ENCODE measurements at regions not wholly inside any gene's neighbourhood (a gene's known extent, or its start where the extent isn't known, plus 50 kb on each side); places are given as distances from the start of the nearest gene placed in this dataset.

DNA sequence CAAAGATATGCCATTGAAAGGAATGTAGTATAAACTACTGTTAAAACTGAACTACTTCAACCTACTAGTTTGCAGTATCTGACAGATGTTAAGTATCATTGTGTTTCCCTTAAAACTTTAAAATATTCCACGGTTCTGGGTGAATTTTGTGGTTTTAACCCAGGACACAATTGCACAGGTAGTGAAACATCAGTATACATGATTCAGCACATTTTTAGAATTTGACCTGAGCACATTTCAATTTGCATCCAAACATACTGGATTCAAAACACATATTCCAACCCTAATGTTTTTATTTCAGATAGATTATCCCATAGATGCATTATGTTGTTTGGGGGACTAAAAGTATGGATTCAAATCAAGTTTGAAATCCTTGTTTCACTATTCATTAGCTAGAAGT lies 129.9 kb upstream of the ZNF804B start:
- TF ChIP-seq CBX1 (IDR thresholded peaks at IDR 0.05; ENCODE audit: low read depth) (no peak), ZNF607 (CRISPR knock-in tag; IDR thresholded peaks at IDR 0.05; ENCODE audit: borderline replicate concordance) (no peak), ZBTB7A (CRISPR knock-in tag; IDR thresholded peaks at IDR 0.05) (no peak), MEIS2 (CRISPR knock-in tag; IDR thresholded peaks at IDR 0.05) (no peak), ZNF3 (CRISPR knock-in tag; IDR thresholded peaks at IDR 0.05) (no peak), ZFP91 (CRISPR knock-in tag; IDR thresholded peaks at IDR 0.05; ENCODE audit: borderline replicate concordance) (no peak), ZNF558 (CRISPR knock-in tag; IDR thresholded peaks at IDR 0.05; ENCODE audit: borderline replicate concordance) (no peak)
- TF ChIP-seq, protein P1, sequence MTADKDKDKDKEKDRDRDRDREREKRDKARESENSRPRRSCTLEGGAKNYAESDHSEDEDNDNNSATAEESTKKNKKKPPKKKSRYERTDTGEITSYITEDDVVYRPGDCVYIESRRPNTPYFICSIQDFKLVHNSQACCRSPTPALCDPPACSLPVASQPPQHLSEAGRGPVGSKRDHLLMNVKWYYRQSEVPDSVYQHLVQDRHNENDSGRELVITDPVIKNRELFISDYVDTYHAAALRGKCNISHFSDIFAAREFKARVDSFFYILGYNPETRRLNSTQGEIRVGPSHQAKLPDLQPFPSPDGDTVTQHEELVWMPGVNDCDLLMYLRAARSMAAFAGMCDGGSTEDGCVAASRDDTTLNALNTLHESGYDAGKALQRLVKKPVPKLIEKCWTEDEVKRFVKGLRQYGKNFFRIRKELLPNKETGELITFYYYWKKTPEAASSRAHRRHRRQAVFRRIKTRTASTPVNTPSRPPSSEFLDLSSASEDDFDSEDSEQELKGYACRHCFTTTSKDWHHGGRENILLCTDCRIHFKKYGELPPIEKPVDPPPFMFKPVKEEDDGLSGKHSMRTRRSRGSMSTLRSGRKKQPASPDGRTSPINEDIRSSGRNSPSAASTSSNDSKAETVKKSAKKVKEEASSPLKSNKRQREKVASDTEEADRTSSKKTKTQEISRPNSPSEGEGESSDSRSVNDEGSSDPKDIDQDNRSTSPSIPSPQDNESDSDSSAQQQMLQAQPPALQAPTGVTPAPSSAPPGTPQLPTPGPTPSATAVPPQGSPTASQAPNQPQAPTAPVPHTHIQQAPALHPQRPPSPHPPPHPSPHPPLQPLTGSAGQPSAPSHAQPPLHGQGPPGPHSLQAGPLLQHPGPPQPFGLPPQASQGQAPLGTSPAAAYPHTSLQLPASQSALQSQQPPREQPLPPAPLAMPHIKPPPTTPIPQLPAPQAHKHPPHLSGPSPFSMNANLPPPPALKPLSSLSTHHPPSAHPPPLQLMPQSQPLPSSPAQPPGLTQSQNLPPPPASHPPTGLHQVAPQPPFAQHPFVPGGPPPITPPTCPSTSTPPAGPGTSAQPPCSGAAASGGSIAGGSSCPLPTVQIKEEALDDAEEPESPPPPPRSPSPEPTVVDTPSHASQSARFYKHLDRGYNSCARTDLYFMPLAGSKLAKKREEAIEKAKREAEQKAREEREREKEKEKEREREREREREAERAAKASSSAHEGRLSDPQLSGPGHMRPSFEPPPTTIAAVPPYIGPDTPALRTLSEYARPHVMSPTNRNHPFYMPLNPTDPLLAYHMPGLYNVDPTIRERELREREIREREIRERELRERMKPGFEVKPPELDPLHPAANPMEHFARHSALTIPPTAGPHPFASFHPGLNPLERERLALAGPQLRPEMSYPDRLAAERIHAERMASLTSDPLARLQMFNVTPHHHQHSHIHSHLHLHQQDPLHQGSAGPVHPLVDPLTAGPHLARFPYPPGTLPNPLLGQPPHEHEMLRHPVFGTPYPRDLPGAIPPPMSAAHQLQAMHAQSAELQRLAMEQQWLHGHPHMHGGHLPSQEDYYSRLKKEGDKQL (CRISPR knock-in tag; IDR thresholded peaks at IDR 0.05; ENCODE audit: low read depth) = no peak
- TF ChIP-seq, protein P2, sequence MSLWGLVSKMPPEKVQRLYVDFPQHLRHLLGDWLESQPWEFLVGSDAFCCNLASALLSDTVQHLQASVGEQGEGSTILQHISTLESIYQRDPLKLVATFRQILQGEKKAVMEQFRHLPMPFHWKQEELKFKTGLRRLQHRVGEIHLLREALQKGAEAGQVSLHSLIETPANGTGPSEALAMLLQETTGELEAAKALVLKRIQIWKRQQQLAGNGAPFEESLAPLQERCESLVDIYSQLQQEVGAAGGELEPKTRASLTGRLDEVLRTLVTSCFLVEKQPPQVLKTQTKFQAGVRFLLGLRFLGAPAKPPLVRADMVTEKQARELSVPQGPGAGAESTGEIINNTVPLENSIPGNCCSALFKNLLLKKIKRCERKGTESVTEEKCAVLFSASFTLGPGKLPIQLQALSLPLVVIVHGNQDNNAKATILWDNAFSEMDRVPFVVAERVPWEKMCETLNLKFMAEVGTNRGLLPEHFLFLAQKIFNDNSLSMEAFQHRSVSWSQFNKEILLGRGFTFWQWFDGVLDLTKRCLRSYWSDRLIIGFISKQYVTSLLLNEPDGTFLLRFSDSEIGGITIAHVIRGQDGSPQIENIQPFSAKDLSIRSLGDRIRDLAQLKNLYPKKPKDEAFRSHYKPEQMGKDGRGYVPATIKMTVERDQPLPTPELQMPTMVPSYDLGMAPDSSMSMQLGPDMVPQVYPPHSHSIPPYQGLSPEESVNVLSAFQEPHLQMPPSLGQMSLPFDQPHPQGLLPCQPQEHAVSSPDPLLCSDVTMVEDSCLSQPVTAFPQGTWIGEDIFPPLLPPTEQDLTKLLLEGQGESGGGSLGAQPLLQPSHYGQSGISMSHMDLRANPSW (CRISPR knock-in tag; IDR thresholded peaks at IDR 0.05; ENCODE audit: borderline replicate concordance) = no peak
- TF ChIP-seq, protein P3, sequence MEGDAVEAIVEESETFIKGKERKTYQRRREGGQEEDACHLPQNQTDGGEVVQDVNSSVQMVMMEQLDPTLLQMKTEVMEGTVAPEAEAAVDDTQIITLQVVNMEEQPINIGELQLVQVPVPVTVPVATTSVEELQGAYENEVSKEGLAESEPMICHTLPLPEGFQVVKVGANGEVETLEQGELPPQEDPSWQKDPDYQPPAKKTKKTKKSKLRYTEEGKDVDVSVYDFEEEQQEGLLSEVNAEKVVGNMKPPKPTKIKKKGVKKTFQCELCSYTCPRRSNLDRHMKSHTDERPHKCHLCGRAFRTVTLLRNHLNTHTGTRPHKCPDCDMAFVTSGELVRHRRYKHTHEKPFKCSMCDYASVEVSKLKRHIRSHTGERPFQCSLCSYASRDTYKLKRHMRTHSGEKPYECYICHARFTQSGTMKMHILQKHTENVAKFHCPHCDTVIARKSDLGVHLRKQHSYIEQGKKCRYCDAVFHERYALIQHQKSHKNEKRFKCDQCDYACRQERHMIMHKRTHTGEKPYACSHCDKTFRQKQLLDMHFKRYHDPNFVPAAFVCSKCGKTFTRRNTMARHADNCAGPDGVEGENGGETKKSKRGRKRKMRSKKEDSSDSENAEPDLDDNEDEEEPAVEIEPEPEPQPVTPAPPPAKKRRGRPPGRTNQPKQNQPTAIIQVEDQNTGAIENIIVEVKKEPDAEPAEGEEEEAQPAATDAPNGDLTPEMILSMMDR (CRISPR knock-in tag; IDR thresholded peaks at IDR 0.05) = no peak
